Adrenal gland (tissue), 5 donors: ENCODE measurements at regions not wholly inside any gene's neighbourhood (a gene's known extent, or its start where the extent isn't known, plus 50 kb on each side); places are given as distances from the start of the nearest gene placed in this dataset.

Experiments
- POLR2A ChIP-seq, 2 donors: fragments of 450-650 bp; IDR thresholded peaks; one replicate each; pipeline ENCODE4 v1.6.1; 2017; ENCODE audit warnings: antibody characterized with exemption in 2 of 2, mild to moderate bottlenecking in 2 of 2, moderate library complexity in 1 of 2
- TF ChIP-seq, protein P1 (sequence below), 6 experiments: fragments of 450-650 bp in 4 of 6; fragments of 200-600 bp in 2 of 6; sonication (generic) in 1 of 6; IDR thresholded peaks; 1 replicate in 5 of 6; 2 replicates in 1 of 6; pipeline versions ENCODE4 v1.5.1 to v1.8.0; 2016 to 2021; ENCODE audit warnings: antibody characterized with exemption in 6 of 6, mild to moderate bottlenecking in 2 of 6, moderate library complexity in 1 of 6
- donor health status: DM: no; HTN: no; CAD: no.

DNA sequence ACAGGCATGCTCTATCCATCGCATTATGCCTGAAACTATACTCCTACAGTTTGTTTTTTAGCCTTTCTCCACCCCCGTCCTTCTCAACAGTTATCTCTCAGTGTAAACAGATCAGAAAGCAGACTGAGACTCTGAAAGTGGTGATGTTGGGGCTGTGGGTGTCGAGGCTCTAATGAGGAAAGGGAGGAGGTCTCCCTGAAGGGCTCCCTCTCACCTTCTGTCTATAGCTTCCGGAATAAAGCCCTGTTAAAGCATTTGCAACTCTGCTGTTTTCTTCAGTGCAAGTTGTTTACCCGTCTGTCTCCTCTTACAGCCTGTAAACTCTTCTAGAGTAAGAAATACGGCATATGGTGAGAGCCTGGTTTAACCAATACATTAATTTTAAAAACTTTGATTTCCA, 136.7 kb upstream of the SYT4 start:
- TF ChIP-seq, protein P1, sequence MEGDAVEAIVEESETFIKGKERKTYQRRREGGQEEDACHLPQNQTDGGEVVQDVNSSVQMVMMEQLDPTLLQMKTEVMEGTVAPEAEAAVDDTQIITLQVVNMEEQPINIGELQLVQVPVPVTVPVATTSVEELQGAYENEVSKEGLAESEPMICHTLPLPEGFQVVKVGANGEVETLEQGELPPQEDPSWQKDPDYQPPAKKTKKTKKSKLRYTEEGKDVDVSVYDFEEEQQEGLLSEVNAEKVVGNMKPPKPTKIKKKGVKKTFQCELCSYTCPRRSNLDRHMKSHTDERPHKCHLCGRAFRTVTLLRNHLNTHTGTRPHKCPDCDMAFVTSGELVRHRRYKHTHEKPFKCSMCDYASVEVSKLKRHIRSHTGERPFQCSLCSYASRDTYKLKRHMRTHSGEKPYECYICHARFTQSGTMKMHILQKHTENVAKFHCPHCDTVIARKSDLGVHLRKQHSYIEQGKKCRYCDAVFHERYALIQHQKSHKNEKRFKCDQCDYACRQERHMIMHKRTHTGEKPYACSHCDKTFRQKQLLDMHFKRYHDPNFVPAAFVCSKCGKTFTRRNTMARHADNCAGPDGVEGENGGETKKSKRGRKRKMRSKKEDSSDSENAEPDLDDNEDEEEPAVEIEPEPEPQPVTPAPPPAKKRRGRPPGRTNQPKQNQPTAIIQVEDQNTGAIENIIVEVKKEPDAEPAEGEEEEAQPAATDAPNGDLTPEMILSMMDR (IDR thresholded peaks at IDR 0.05), result no peak
- TF ChIP-seq POLR2A (IDR thresholded peaks at IDR 0.05), result no peak
